ENCODE measurements at regions not wholly inside any gene's neighbourhood (a gene's known extent, or its start where the extent isn't known, plus 50 kb on each side); places are given as distances from the start of the nearest gene placed in this dataset.

GRCh38 chr3:40872258-40872920 is 326.9 kb upstream of the CTNNB1 start:
- TF ChIP-seq MAZ (CRISPR knock-in tag; conservative IDR thresholded peaks at IDR 0.05 in 1 of 2, IDR thresholded peaks at IDR 0.05 in 1 of 2), result no peak
- TF ChIP-seq ZNF263 (CRISPR knock-in tag; IDR thresholded peaks at IDR 0.05; ENCODE audit: borderline replicate concordance), result no peak
- no peak for TF ChIP-seq FOXK1 (CRISPR knock-in tag; IDR thresholded peaks at IDR 0.05; ENCODE audit: borderline replicate concordance)
- TF ChIP-seq VEZF1 (CRISPR knock-in tag; IDR thresholded peaks at IDR 0.05), result no peak
- no peak for TF ChIP-seq POLR2AphosphoS5 (IDR thresholded peaks at IDR 0.05; ENCODE audit: control insufficient read depth, insufficient read depth, low read depth, low read length)
- no peak for TF ChIP-seq EZH2 (IDR thresholded peaks at IDR 0.05; ENCODE audit: borderline replicate concordance, low read depth, low read length)
- no peak for TF ChIP-seq ILF3 (IDR thresholded peaks at IDR 0.05; ENCODE audit: borderline replicate concordance)
- TF ChIP-seq HES1 (IDR thresholded peaks at IDR 0.05; ENCODE audit: low read depth), result no peak
- no peak for TF ChIP-seq IRF2 (CRISPR knock-in tag; IDR thresholded peaks at IDR 0.05)
- no peak for TF ChIP-seq ZKSCAN8 (CRISPR knock-in tag; IDR thresholded peaks at IDR 0.05)
- no peak for TF ChIP-seq ZEB2 (IDR thresholded peaks at IDR 0.05)
- no peak for TF ChIP-seq REST (IDR thresholded peaks at IDR 0.05; ENCODE audit: borderline replicate concordance)
- TF ChIP-seq REST (CRISPR knock-in tag; IDR thresholded peaks at IDR 0.05; ENCODE audit: low read depth), result no peak
